NT2/D1 (cell line): ENCODE measurements at regions not wholly inside any gene's neighbourhood (a gene's known extent, or its start where the extent isn't known, plus 50 kb on each side); places are given as distances from the start of the nearest gene placed in this dataset.
"Not testable (repeated sequence)": the region's sequence is repeated elsewhere in the genome, so short reads cannot be mapped to it uniquely, and the experiment has no call there.

Source experiments
- SUZ12 ChIP-seq: IDR thresholded peaks from 2 replicates; pipeline ENCODE4 v1.6.1; 2011; ENCODE audit not compliant: insufficient read length, insufficient read depth; ENCODE audit errors: extremely low read depth
- YY1 ChIP-seq: IDR thresholded peaks from 2 replicates; pipeline ENCODE4 v1.6.1; 2011; ENCODE audit not compliant: insufficient read length, insufficient read depth
- ZNF274 ChIP-seq: IDR thresholded peaks from 2 replicates; pipeline ENCODE4 v1.6.1; 2011; ENCODE audit warnings: mild to moderate bottlenecking, low read depth, low read length

GRCh38 chr3:177871267-177871666, 665.0 kb upstream of the KCNMB2 start:
- not testable (repeated sequence) for TF ChIP-seq YY1, ZNF274, SUZ12
